ENCODE measurements at regions not wholly inside any gene's neighbourhood (a gene's known extent, or its start where the extent isn't known, plus 50 kb on each side); places are given as distances from the start of the nearest gene placed in this dataset.

DNA sequence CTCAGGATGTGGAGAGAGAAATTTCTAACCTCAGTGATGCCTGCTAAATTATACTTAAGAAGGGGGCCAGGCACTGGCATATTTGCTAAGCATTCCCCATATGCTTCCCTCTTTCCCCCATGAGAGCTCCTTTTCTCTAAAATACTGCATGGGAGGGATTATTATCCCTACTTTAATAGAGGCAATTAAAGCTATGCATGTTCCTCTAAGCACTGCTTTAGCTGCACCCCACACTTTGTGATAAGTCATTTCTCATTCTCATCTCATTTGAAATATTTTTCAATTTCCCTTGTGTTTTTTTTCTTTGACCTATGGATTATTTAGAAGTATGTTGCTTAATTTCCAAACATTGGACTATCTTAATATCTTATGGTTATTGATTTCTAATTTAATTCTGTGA, 72.1 kb upstream of the CIBAR2 start:
- no peaks in the 10 kb centered on the region for H3K79me2 ChIP-seq (ENCODE audit: low read length)
- TF ChIP-seq EZH2phosphoT487 (IDR thresholded peaks at IDR 0.05; ENCODE audit: low read depth): no peak
- TF ChIP-seq CTCF (IDR thresholded peaks at IDR 0.05; ENCODE audit: low read depth, low read length): no peak
- H3K9me3 ChIP-seq (ENCODE audit: insufficient read depth, low read length): peaks cover 3% of the 10 kb centered on the region; the same call in 1 of the 2 replicates
- no peak overlapping the region for H3K4me2 ChIP-seq (ENCODE audit: low read length)
- H3K27ac ChIP-seq (ENCODE audit: low read length): no peak overlapping the region
- no peaks in the 10 kb centered on the region for H4K20me1 ChIP-seq (ENCODE audit: insufficient read depth, low read length)
- H3K4me1 ChIP-seq (ENCODE audit: low read length): no peaks in the 10 kb centered on the region
- H2AFZ ChIP-seq (ENCODE audit: low read depth, low read length): no peak overlapping the region
- H3K27me3 ChIP-seq (ENCODE audit: low read depth, low read length): peaks cover 15% of the 10 kb centered on the region
- no peaks in the 10 kb centered on the region for H3K36me3 ChIP-seq (replicated peaks; ENCODE audit: low read depth, low read length)
- H3K9ac ChIP-seq (ENCODE audit: low read length): no peak overlapping the region
- H3K4me3 ChIP-seq (ENCODE audit: low read length): no peak overlapping the region

GRCh38 chr16:85185303-85186100, 73.2 kb upstream of the CIBAR2 start:
- no peaks in the 10 kb centered on the region for H3K36me3 ChIP-seq (replicated peaks; ENCODE audit: low read depth, low read length)
- H2AFZ ChIP-seq (ENCODE audit: low read depth, low read length): no peak overlapping the region
- H3K4me3 ChIP-seq (ENCODE audit: low read length): no peak overlapping the region
- no peak overlapping the region for H3K27ac ChIP-seq (ENCODE audit: low read length)
- H3K79me2 ChIP-seq (ENCODE audit: low read length): no peaks in the 10 kb centered on the region
- H4K20me1 ChIP-seq (ENCODE audit: insufficient read depth, low read length): no peaks in the 10 kb centered on the region
- no peak overlapping the region for H3K4me2 ChIP-seq (ENCODE audit: low read length)
- H3K9ac ChIP-seq (ENCODE audit: low read length): no peak overlapping the region
- peaks cover 3% of the 10 kb centered on the region; the same call in 1 of the 2 replicates for H3K9me3 ChIP-seq (ENCODE audit: insufficient read depth, low read length)
- TF ChIP-seq CTCF (IDR thresholded peaks at IDR 0.05; ENCODE audit: low read depth, low read length) (no peak), EZH2phosphoT487 (IDR thresholded peaks at IDR 0.05; ENCODE audit: low read depth) (no peak)
- no peaks in the 10 kb centered on the region for H3K4me1 ChIP-seq (ENCODE audit: low read length)
- H3K27me3 ChIP-seq (ENCODE audit: low read depth, low read length): peaks cover 22% of the 10 kb centered on the region

DNA sequence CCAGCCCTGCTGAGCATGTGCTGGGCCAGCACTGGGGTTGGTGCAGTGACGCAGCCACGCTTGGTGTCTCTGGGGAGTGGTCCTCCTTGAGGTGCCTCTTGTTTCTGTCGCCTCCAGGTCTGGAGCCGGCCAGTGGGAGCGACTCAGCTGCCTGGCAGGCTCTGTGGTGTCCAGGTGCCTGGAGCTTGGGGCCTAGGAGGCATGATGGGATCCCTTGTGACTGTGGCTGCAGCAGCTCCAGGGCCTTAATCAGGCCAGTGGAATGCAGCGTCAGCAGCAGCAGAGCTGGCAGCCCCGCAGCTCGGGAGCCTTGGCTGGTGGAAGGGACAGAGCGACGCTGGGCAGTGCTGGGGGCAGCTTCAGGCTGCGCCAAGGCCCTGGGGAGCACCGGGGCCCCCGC, 74.7 kb upstream of the CIBAR2 start:
- Histone ChIP-seq H4K20me1 (ENCODE audit: insufficient read depth, low read length) (no peaks in the 10 kb centered on the region), H3K4me3 (ENCODE audit: low read length) (no peak overlapping the region), H3K79me2 (ENCODE audit: low read length) (no peaks in the 10 kb centered on the region), H3K4me2 (ENCODE audit: low read length) (no peak overlapping the region), H3K27ac (ENCODE audit: low read length) (no peak overlapping the region), H2AFZ (ENCODE audit: low read depth, low read length) (no peak overlapping the region), H3K4me1 (ENCODE audit: low read length) (no peaks in the 10 kb centered on the region), H3K9me3 (ENCODE audit: insufficient read depth, low read length) (peaks cover 3% of the 10 kb centered on the region; the same call in 1 of the 2 replicates), H3K36me3 (replicated peaks; ENCODE audit: low read depth, low read length) (no peaks in the 10 kb centered on the region), H3K9ac (ENCODE audit: low read length) (no peak overlapping the region), H3K27me3 (ENCODE audit: low read depth, low read length) (peaks cover 22% of the 10 kb centered on the region)
- TF ChIP-seq EZH2phosphoT487 (IDR thresholded peaks at IDR 0.05; ENCODE audit: low read depth): no peak
- TF ChIP-seq CTCF (IDR thresholded peaks at IDR 0.05; ENCODE audit: low read depth, low read length): no peak

DNA sequence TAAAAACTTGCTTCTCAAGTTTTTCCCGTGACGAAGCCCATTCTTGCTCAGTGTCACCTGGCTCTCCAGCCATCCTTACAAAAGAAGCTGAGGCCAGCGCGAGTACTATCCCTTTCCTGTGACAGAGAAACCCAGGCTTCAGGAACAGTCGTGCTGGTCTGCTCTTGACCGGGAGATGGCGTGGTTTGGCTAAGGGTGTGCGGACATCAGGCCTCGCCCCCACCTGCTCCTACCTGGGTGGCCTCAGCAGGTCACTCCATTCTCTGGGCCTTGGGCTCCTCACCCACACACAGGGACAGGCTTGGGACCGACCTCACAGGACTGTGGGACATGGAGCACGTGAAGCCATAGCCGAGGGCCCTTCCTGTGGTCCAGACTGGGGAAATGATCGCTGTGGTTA, 75.2 kb upstream of the CIBAR2 start:
- no peak overlapping the region for H3K4me2 ChIP-seq (ENCODE audit: low read length)
- no peak overlapping the region for H3K4me3 ChIP-seq (ENCODE audit: low read length)
- no peaks in the 10 kb centered on the region for H3K4me1 ChIP-seq (ENCODE audit: low read length)
- H3K9ac ChIP-seq (ENCODE audit: low read length): no peak overlapping the region
- H3K36me3 ChIP-seq (replicated peaks; ENCODE audit: low read depth, low read length): no peaks in the 10 kb centered on the region
- H3K9me3 ChIP-seq (ENCODE audit: insufficient read depth, low read length): peaks cover 3% of the 10 kb centered on the region; the same call in 1 of the 2 replicates
- peaks cover 22% of the 10 kb centered on the region for H3K27me3 ChIP-seq (ENCODE audit: low read depth, low read length)
- no peak overlapping the region for H3K27ac ChIP-seq (ENCODE audit: low read length)
- TF ChIP-seq EZH2phosphoT487 (IDR thresholded peaks at IDR 0.05; ENCODE audit: low read depth) (no peak), CTCF (IDR thresholded peaks at IDR 0.05; ENCODE audit: low read depth, low read length) (no peak)
- H4K20me1 ChIP-seq (ENCODE audit: insufficient read depth, low read length): no peaks in the 10 kb centered on the region
- no peak overlapping the region for H2AFZ ChIP-seq (ENCODE audit: low read depth, low read length)
- H3K79me2 ChIP-seq (ENCODE audit: low read length): no peaks in the 10 kb centered on the region
